SK-N-SH treated with all-trans-retinoic acid at 6 μM for 48 hours (cell line): ENCODE measurements at regions not wholly inside any gene's neighbourhood (a gene's known extent, or its start where the extent isn't known, plus 50 kb on each side); places are given as distances from the start of the nearest gene placed in this dataset.

ENCODE experiments used
- OSR1 ChIP-seq: fragments of 250-450 bp; sonication (Bioruptor Pico); IDR thresholded peaks from 2 replicates; pipeline ENCODE4 v1.8.0; 2022; ENCODE audit warnings: moderate library complexity, mild to moderate bottlenecking, inconsistent platforms
- RARB ChIP-seq: fragments of 250-450 bp; sonication (Bioruptor Pico); IDR thresholded peaks from 2 replicates; pipeline ENCODE4 v1.8.0; 2021; ENCODE audit warnings: mild to moderate bottlenecking, moderate library complexity
- SNAI2 ChIP-seq: fragments of 250-450 bp; sonication (Bioruptor Pico); IDR thresholded peaks from 2 replicates; pipeline ENCODE4 v1.5.0; 2020; ENCODE audit warnings: mild to moderate bottlenecking, moderate library complexity
- TOX ChIP-seq: fragments of 250-450 bp; sonication (Bioruptor Pico); IDR thresholded peaks from 2 replicates; pipeline ENCODE4 v1.8.0; 2021; ENCODE audit warnings: mild to moderate bottlenecking, moderate library complexity, borderline replicate concordance

DNA sequence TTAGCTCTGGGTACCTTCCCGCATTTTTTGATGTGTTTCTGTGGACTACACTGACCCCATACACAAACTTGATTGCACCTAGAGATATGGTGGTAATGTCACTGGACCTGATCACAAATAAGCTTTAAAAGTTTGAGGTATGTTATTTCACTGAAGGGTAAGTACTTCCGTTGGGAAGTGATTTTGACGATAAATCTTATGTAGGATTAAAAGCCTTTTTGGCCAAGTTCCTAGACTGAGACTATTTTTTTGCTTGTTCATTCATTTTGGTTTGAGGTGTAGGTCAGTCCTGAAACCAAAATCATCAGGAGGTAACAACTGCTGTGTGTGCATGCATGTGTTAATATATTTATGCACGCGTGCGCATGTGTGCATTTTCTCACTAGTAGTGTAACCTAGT, 336.3 kb downstream of the TFAP2A start:
- TF ChIP-seq SNAI2 (CRISPR knock-in tag): no peak
- no peak for TF ChIP-seq RARB (CRISPR knock-in tag)
- TF ChIP-seq OSR1 (CRISPR knock-in tag): no peak
- TF ChIP-seq TOX: no peak
